GM23248 (cell line): ENCODE measurements at regions not wholly inside any gene's neighbourhood (a gene's known extent, or its start where the extent isn't known, plus 50 kb on each side); places are given as distances from the start of the nearest gene placed in this dataset.

Source experiments
- DNase-seq: peaks from one replicate; pipeline ENCODE4 v3.0.0-alpha.2; 2015
- H2AFZ ChIP-seq: fragments of 200-600 bp; sonication (generic); 2 replicates; pipeline ENCODE4 v1.6.1; 2016; ENCODE audit warnings: antibody characterized with exemption
- H3F3A ChIP-seq: fragments of 200-600 bp; sonication (generic); 2 replicates; pipeline ENCODE4 v1.6.1; 2016; ENCODE audit warnings: mild to moderate bottlenecking, antibody characterized with exemption, mixed run types; ENCODE audit not compliant: insufficient read depth
- H3K27ac ChIP-seq: fragments of 200-600 bp; sonication (generic); 2 replicates; pipeline ENCODE4 v1.5.1; 2016; ENCODE audit warnings: mild to moderate bottlenecking
- H3K27me3 ChIP-seq: fragments of 200-600 bp; sonication (generic); replicated peaks from 2 replicates; pipeline ENCODE4 v1.6.1; 2016; ENCODE audit warnings: mild to moderate bottlenecking; ENCODE audit not compliant: insufficient read depth
- H3K36me3 ChIP-seq: fragments of 200-600 bp; sonication (generic); 2 replicates; pipeline ENCODE4 v1.6.1; 2016; ENCODE audit warnings: low read depth, mild to moderate bottlenecking
- H3K4me1 ChIP-seq: fragments of 200-600 bp; sonication (generic); 2 replicates; pipeline ENCODE4 v1.6.1; 2016; ENCODE audit warnings: mild to moderate bottlenecking; ENCODE audit not compliant: insufficient read depth
- H3K4me2 ChIP-seq: fragments of 200-600 bp; sonication (generic); one replicate; pipeline ENCODE4 v1.6.1; 2016; ENCODE audit warnings: mild to moderate bottlenecking; ENCODE audit not compliant: unreplicated experiment
- H3K4me3 ChIP-seq: fragments of 200-600 bp; sonication (generic); 2 replicates; pipeline ENCODE4 v1.5.1; 2016; ENCODE audit warnings: mild to moderate bottlenecking
- H3K79me2 ChIP-seq: fragments of 200-600 bp; sonication (generic); 2 replicates; pipeline ENCODE4 v1.6.1; 2016; ENCODE audit warnings: mild to moderate bottlenecking; ENCODE audit not compliant: insufficient read depth
- H3K9ac ChIP-seq: fragments of 200-600 bp; sonication (generic); 2 replicates; pipeline ENCODE4 v1.6.1; 2016; ENCODE audit warnings: mild to moderate bottlenecking
- H3K9me2 ChIP-seq: fragments of 200-600 bp; sonication (generic); 2 replicates; pipeline ENCODE4 v1.6.1; 2016; ENCODE audit warnings: mixed run types, mild to moderate bottlenecking, moderate library complexity; ENCODE audit not compliant: insufficient read depth
- H3K9me3 ChIP-seq: fragments of 200-600 bp; sonication (generic); one replicate; pipeline ENCODE4 v1.6.1; 2017; ENCODE audit warnings: low read depth
- H4K20me1 ChIP-seq: fragments of 200-600 bp; sonication (generic); 2 replicates; pipeline ENCODE4 v1.6.0; 2016; ENCODE audit not compliant: insufficient read depth
- EZH2 ChIP-seq: fragments of 200-600 bp; sonication (generic); IDR thresholded peaks from 2 replicates; pipeline ENCODE4 v1.6.1; 2018; ENCODE audit warnings: antibody characterized with exemption, mild to moderate bottlenecking; ENCODE audit not compliant: insufficient read depth, poor library complexity, severe bottlenecking
- EZH2phosphoT487 ChIP-seq: fragments of 200-600 bp; sonication (generic); IDR thresholded peaks from 2 replicates; pipeline ENCODE4 v1.6.1; 2018; ENCODE audit warnings: antibody characterized with exemption, moderate library complexity, mild to moderate bottlenecking, low read depth; ENCODE audit not compliant: insufficient read depth
- WGBS, 2 experiments: methylation state at CpG; one replicate each; pipeline ENCODE4 v1.1.6; 2015 to 2017; ENCODE audit warnings: low lambda C conversion rate in 2 of 2, low coverage in 1 of 2; ENCODE audit errors: missing lambda C conversion rate in 2 of 2; 5-methylcytosine and 5-hydroxymethylcytosine counted together
- in situ Hi-C: fragments of 300-500 bp; cut with MboI; formaldehyde crosslinking; loops from 2 replicates; pipeline ENCODE4 v1.15.0; 2020

DNA sequence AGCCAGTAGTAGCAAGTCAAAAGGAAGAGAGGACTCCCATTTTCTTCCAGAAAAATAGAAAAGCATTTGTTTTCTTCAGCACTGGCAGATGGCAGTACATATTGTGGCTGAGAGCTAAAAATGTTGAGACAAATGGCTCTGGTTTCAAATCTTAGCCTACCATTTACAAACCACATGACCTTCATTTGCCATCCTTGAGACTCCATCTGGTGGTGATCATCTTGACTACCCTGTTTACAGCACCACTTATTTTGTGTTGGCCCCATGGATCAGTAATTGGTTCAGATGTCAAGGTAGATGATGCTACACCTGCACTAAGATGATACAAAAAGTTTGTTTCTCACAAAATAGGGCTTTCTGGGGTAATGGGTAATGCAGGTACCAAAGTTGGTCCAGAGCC is 951.8 kb upstream of the IGFBP7 start:
- DNase-seq: no peak
- no peak overlapping the region for H3K4me2 ChIP-seq
- H3F3A ChIP-seq: no peaks in the 10 kb centered on the region
- H2AFZ ChIP-seq: no peak overlapping the region
- H3K27me3 ChIP-seq: no peaks in the 10 kb centered on the region
- H3K9me2 ChIP-seq: no peaks in the 10 kb centered on the region
- H3K79me2 ChIP-seq: no peaks in the 10 kb centered on the region
- no peak overlapping the region for H3K9ac ChIP-seq
- no peak overlapping the region for H3K4me3 ChIP-seq
- H4K20me1 ChIP-seq: no peaks in the 10 kb centered on the region
- H3K27ac ChIP-seq: no peak overlapping the region
- TF ChIP-seq EZH2phosphoT487 (no peak), EZH2 (no peak)
- in situ Hi-C loops: no loop called here
- no peaks in the 10 kb centered on the region for H3K36me3 ChIP-seq
- no peaks in the 10 kb centered on the region for H3K9me3 ChIP-seq
- no peaks in the 10 kb centered on the region for H3K4me1 ChIP-seq

DNA sequence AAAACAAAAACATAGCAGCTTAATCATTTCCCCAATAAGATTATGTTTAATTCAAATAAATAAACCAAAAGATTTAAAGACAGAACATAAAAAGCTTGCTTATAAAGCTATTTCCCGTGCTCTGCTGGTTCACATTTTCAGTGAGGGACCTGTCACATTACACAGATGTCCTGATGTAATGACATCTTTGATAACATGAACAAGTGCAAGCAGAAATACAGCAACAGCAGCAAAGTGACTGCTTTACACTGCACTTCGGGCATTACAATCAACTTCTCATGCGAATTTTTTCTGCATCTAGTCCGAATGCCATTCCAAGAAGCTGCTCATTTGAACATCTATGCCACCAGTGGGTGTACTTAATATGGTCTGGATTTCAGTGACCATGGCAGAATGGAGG is 940.3 kb upstream of the IGFBP7 start:
- Histone ChIP-seq H3K4me3 (no peak overlapping the region), H3K9ac (no peak overlapping the region), H3K27ac (no peak overlapping the region), H3K9me2 (no peaks in the 10 kb centered on the region), H3K79me2 (no peaks in the 10 kb centered on the region), H3K4me2 (no peak overlapping the region), H3K27me3 (no peaks in the 10 kb centered on the region), H4K20me1 (no peaks in the 10 kb centered on the region), H2AFZ (no peak overlapping the region), H3F3A (no peaks in the 10 kb centered on the region), H3K4me1 (no peaks in the 10 kb centered on the region), H3K36me3 (no peaks in the 10 kb centered on the region), H3K9me3 (no peaks in the 10 kb centered on the region)
- DNase-seq: no peak
- no peak for TF ChIP-seq EZH2phosphoT487
- TF ChIP-seq EZH2: no peak
- 19 to 21% methylated on average over 4 of the region's 4 CpGs for WGBS, 2 experiments
- in situ Hi-C loops: no loop called here

DNA sequence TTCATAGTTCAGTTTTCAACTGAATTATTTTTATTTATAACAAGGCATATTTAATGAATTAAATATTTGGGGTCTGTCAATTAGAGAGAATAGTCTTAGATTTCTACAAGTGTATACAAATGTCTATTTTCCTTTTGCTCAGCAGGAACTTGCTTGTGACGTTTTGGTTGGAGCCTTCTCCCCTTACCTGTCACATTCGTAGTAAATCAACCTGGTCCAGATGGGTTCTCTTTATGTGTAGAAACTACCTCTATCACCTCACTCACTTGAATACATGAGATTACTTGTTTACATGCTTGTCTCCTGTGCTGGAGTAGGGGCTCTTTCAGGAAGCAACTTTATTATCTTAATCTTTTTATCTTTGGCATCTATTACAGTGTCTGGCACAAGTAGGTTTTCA is 938.3 kb upstream of the IGFBP7 start:
- H4K20me1 ChIP-seq: no peaks in the 10 kb centered on the region
- H3K4me2 ChIP-seq: no peak overlapping the region
- H3K27ac ChIP-seq: no peak overlapping the region
- no peaks in the 10 kb centered on the region for H3K79me2 ChIP-seq
- H2AFZ ChIP-seq: no peak overlapping the region
- H3K9ac ChIP-seq: no peak overlapping the region
- no peak for TF ChIP-seq EZH2
- TF ChIP-seq EZH2phosphoT487: no peak
- no peaks in the 10 kb centered on the region for H3K4me1 ChIP-seq
- no peaks in the 10 kb centered on the region for H3K36me3 ChIP-seq
- H3K27me3 ChIP-seq: no peaks in the 10 kb centered on the region
- DNase-seq: no peak
- no peak overlapping the region for H3K4me3 ChIP-seq
- WGBS, 2 experiments: 2 to 3% methylated on average over 2 of the region's 2 CpGs
- in situ Hi-C loops: no loop called here
- H3K9me3 ChIP-seq: no peaks in the 10 kb centered on the region
- no peaks in the 10 kb centered on the region for H3K9me2 ChIP-seq
- H3F3A ChIP-seq: no peaks in the 10 kb centered on the region

DNA sequence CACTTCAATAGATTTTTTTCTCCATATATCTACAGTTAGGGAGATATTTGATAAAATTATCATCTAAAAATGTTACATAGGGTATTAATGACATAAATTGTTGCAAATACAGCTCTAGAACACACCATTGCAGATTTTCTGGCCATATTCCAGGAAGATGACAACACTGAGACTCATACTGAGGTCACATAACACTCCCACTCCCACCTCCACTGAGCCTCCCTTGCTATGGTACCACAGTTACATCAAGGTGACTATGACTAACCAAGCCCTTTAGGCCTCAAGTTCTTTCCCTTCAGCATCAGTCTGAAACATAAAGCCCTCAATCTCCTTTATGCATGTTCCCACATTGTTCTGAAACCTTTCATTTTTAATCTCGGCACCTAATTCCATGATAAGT is 932.0 kb upstream of the IGFBP7 start:
- H3F3A ChIP-seq: no peaks in the 10 kb centered on the region
- no peak overlapping the region for H3K4me2 ChIP-seq
- no peaks in the 10 kb centered on the region for H3K9me2 ChIP-seq
- TF ChIP-seq EZH2phosphoT487 (no peak), EZH2 (no peak)
- no peaks in the 10 kb centered on the region for H3K4me1 ChIP-seq
- H3K9me3 ChIP-seq: no peaks in the 10 kb centered on the region
- no peak overlapping the region for H3K27ac ChIP-seq
- WGBS, 2 experiments: 45 to 73% methylated on average over 1 of the region's 1 CpG
- no peak overlapping the region for H3K9ac ChIP-seq
- no peaks in the 10 kb centered on the region for H3K36me3 ChIP-seq
- no peaks in the 10 kb centered on the region for H4K20me1 ChIP-seq
- in situ Hi-C loops: no loop called here
- no peaks in the 10 kb centered on the region for H3K79me2 ChIP-seq
- H2AFZ ChIP-seq: no peak overlapping the region
- H3K4me3 ChIP-seq: no peak overlapping the region
- H3K27me3 ChIP-seq: no peaks in the 10 kb centered on the region
- DNase-seq: no peak

DNA sequence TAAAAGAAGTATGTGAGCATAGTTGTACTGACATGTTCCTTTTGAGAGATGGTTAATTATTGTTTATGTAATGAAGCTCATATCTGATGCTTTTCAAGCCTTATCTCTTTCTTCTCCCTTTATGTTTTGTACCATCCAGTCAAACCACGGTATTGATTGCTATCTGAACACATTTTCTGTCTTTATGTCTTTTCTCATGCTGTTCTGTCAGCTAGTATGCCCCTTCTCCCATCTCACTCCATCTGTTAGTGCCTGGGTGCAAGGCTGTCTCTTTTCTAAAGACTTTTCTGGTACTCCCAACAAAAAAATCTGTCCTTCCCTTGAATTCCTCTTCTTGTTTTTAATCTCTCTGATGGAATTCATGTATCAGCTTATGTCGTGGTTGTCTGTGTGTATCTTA is 883.8 kb upstream of the IGFBP7 start:
- Histone ChIP-seq H3K9me2 (no peaks in the 10 kb centered on the region), H3K4me3 (no peak overlapping the region), H3F3A (no peaks in the 10 kb centered on the region), H4K20me1 (no peaks in the 10 kb centered on the region), H3K4me1 (no peaks in the 10 kb centered on the region), H3K9ac (no peak overlapping the region), H2AFZ (no peak overlapping the region), H3K27ac (no peak overlapping the region), H3K27me3 (no peaks in the 10 kb centered on the region), H3K79me2 (no peaks in the 10 kb centered on the region), H3K9me3 (no peaks in the 10 kb centered on the region), H3K4me2 (no peak overlapping the region), H3K36me3 (no peaks in the 10 kb centered on the region)
- DNase-seq: no peak
- in situ Hi-C loops: no loop called here
- TF ChIP-seq EZH2 (no peak), EZH2phosphoT487 (no peak)
- 9 to 11% methylated on average over 2 of the region's 2 CpGs for WGBS, 2 experiments
